ENCODE measurements at regions not wholly inside any gene's neighbourhood (a gene's known extent, or its start where the extent isn't known, plus 50 kb on each side); places are given as distances from the start of the nearest gene placed in this dataset.
A peak's percentile ranks its signal among the peaks of the same experiment; 100 is the strongest.

- no peak for FAIRE-seq
- H3K4me3 ChIP-seq (ENCODE audit: low read length in 3 of 3) = no peak overlapping the region
- no peaks in the 10 kb centered on the region for H3K36me3 ChIP-seq (ENCODE audit: control insufficient read depth in 2 of 3, insufficient read depth in 3 of 3, low read length in 3 of 3)
- no peaks in the 10 kb centered on the region for H3K4me1 ChIP-seq (ENCODE audit: control insufficient read depth in 2 of 3, insufficient read depth in 2 of 3, low read depth in 1 of 3, low read length in 3 of 3)
- no peak for DNase-seq
- no peak overlapping the region for H3K9ac ChIP-seq (ENCODE audit: low read length in 3 of 3)
- no peak for TF ChIP-seq CTCF (IDR thresholded peaks at IDR 0.05; ENCODE audit: borderline replicate concordance, extremely low read depth, insufficient read depth)
- H3K9me3 ChIP-seq (ENCODE audit: control insufficient read depth in 2 of 3, insufficient read depth in 1 of 3, low read length in 3 of 3) = no peaks in the 10 kb centered on the region
- no peaks in the 10 kb centered on the region for H3K27me3 ChIP-seq (ENCODE audit: control insufficient read depth, insufficient read depth, low read length)
- no peak overlapping the region for H3K27ac ChIP-seq (ENCODE audit: low read depth in 2 of 2, low read length in 2 of 2)
- intact Hi-C loops (cut with DNase I) = no loop called here
These were observed 79.8 kb upstream of the TLL1 start for GRCh38 chr4:165793236-165793635.

- intact Hi-C loops (cut with DNase I) = no loop called here
- Histone ChIP-seq H3K4me3 (ENCODE audit: low read length in 3 of 3) (no peak overlapping the region), H3K4me1 (ENCODE audit: control insufficient read depth in 2 of 3, insufficient read depth in 2 of 3, low read depth in 1 of 3, low read length in 3 of 3) (no peaks in the 10 kb centered on the region), H3K9me3 (ENCODE audit: control insufficient read depth in 2 of 3, insufficient read depth in 1 of 3, low read length in 3 of 3) (no peaks in the 10 kb centered on the region), H3K27ac (ENCODE audit: low read depth in 2 of 2, low read length in 2 of 2) (no peak overlapping the region), H3K27me3 (ENCODE audit: control insufficient read depth, insufficient read depth, low read length) (no peaks in the 10 kb centered on the region), H3K9ac (ENCODE audit: low read length in 3 of 3) (no peak overlapping the region), H3K36me3 (ENCODE audit: control insufficient read depth in 2 of 3, insufficient read depth in 3 of 3, low read length in 3 of 3) (no peaks in the 10 kb centered on the region)
- TF ChIP-seq CTCF (IDR thresholded peaks at IDR 0.05; ENCODE audit: borderline replicate concordance, extremely low read depth, insufficient read depth) = no peak
- no peak for FAIRE-seq
- DNase-seq = no peak
These were observed 78.2 kb upstream of the TLL1 start for GRCh38 chr4:165794834-165795233.

GRCh38 chr4:165799384-165799815, 73.6 kb upstream of the TLL1 start:
- Histone ChIP-seq H3K9ac (ENCODE audit: low read length in 3 of 3) (no peak overlapping the region), H3K27ac (ENCODE audit: low read depth in 2 of 2, low read length in 2 of 2) (no peak overlapping the region), H3K4me3 (ENCODE audit: low read length in 3 of 3) (no peak overlapping the region), H3K4me1 (ENCODE audit: control insufficient read depth in 2 of 3, insufficient read depth in 2 of 3, low read depth in 1 of 3, low read length in 3 of 3) (no peaks in the 10 kb centered on the region), H3K9me3 (ENCODE audit: control insufficient read depth in 2 of 3, insufficient read depth in 1 of 3, low read length in 3 of 3) (no peaks in the 10 kb centered on the region), H3K36me3 (ENCODE audit: control insufficient read depth in 2 of 3, insufficient read depth in 3 of 3, low read length in 3 of 3) (no peaks in the 10 kb centered on the region), H3K27me3 (ENCODE audit: control insufficient read depth, insufficient read depth, low read length) (no peaks in the 10 kb centered on the region)
- FAIRE-seq (no peak), DNase-seq (peak in 1 of 5 donors; percentile 72)
- no peak for TF ChIP-seq CTCF (IDR thresholded peaks at IDR 0.05; ENCODE audit: borderline replicate concordance, extremely low read depth, insufficient read depth)
- intact Hi-C loops (cut with DNase I) = no loop called here

GRCh38 chr4:165802452-165802851, 70.6 kb upstream of the TLL1 start:
- Histone ChIP-seq H3K27me3 (ENCODE audit: control insufficient read depth, insufficient read depth, low read length) (no peaks in the 10 kb centered on the region), H3K4me1 (ENCODE audit: control insufficient read depth in 2 of 3, insufficient read depth in 2 of 3, low read depth in 1 of 3, low read length in 3 of 3) (no peaks in the 10 kb centered on the region), H3K27ac (ENCODE audit: low read depth in 2 of 2, low read length in 2 of 2) (no peak overlapping the region), H3K4me3 (ENCODE audit: low read length in 3 of 3) (no peak overlapping the region), H3K9ac (ENCODE audit: low read length in 3 of 3) (no peak overlapping the region), H3K9me3 (ENCODE audit: control insufficient read depth in 2 of 3, insufficient read depth in 1 of 3, low read length in 3 of 3) (no peaks in the 10 kb centered on the region), H3K36me3 (ENCODE audit: control insufficient read depth in 2 of 3, insufficient read depth in 3 of 3, low read length in 3 of 3) (no peaks in the 10 kb centered on the region)
- no peak for TF ChIP-seq CTCF (IDR thresholded peaks at IDR 0.05; ENCODE audit: borderline replicate concordance, extremely low read depth, insufficient read depth)
- FAIRE-seq (no peak), DNase-seq (no peak)
- intact Hi-C loops (cut with DNase I) = no loop called here

Measured in kidney (tissue), 13 donors.